Fibroblast of lung (primary cell): ENCODE measurements at regions not wholly inside any gene's neighbourhood (a gene's known extent, or its start where the extent isn't known, plus 50 kb on each side); places are given as distances from the start of the nearest gene placed in this dataset.

Experiments used
- DNase-seq, 2 donors: peaks; one replicate each; pipeline versions ENCODE4 v3.0.0 to v3.0.0-alpha.2; 2010; ENCODE audit warnings: low read depth in 2 of 2
- H2AFZ ChIP-seq: 2 replicates; pipeline ENCODE4 v1.5.1; 2012; ENCODE audit warnings: low read length, control low read depth, inconsistent platforms
- H3K27ac ChIP-seq: 2 replicates; pipeline ENCODE4 v1.5.1; 2011; ENCODE audit warnings: low read length, control low read depth; ENCODE audit not compliant: insufficient read depth
- H3K27me3 ChIP-seq: 2 replicates; pipeline ENCODE4 v1.5.1; 2011; ENCODE audit warnings: mild to moderate bottlenecking, low read length; ENCODE audit not compliant: control insufficient read depth, insufficient read depth
- H3K36me3 ChIP-seq: 2 replicates; pipeline ENCODE4 v1.5.1; 2011; ENCODE audit warnings: low read length; ENCODE audit not compliant: control insufficient read depth, insufficient read depth
- H3K4me1 ChIP-seq: 2 replicates; pipeline ENCODE4 v1.5.1; 2011; ENCODE audit warnings: low read length; ENCODE audit not compliant: control insufficient read depth, insufficient read depth; ENCODE audit errors: extremely low read depth
- H3K4me2 ChIP-seq: 2 replicates; pipeline ENCODE4 v1.5.1; 2011; ENCODE audit warnings: low read length, control low read depth; ENCODE audit not compliant: insufficient read depth; ENCODE audit errors: extremely low read depth
- H3K4me3 ChIP-seq, 4 experiments: fragments of 200-600 bp in 1 of 4; sonication (generic) in 1 of 4; replicated peaks in 1 of 4; 2 replicates each; pipeline ENCODE4 v1.5.1; 2011 to 2016; ENCODE audit warnings: low read length in 4 of 4, low read depth in 3 of 4, mild to moderate bottlenecking in 3 of 4, control low read depth in 2 of 4, inconsistent platforms in 1 of 4, mixed read lengths in 1 of 4; ENCODE audit not compliant: insufficient read depth in 1 of 4; ENCODE audit errors: control extremely low read depth in 1 of 4
- H3K79me2 ChIP-seq: 2 replicates; pipeline ENCODE4 v1.5.1; 2012; ENCODE audit warnings: mild to moderate bottlenecking, low read length, inconsistent platforms; ENCODE audit not compliant: control insufficient read depth, insufficient read depth
- H3K9ac ChIP-seq: 2 replicates; pipeline ENCODE4 v1.5.1; 2011; ENCODE audit warnings: mild to moderate bottlenecking, low read length, control low read depth; ENCODE audit not compliant: insufficient read depth
- H3K9me3 ChIP-seq: 2 replicates; pipeline ENCODE4 v1.5.1; 2012; ENCODE audit warnings: low read depth, low read length; ENCODE audit not compliant: control insufficient read depth, insufficient read depth
- H4K20me1 ChIP-seq: 2 replicates; pipeline ENCODE4 v1.5.1; 2011; ENCODE audit warnings: low read length; ENCODE audit not compliant: control insufficient read depth, insufficient read depth; ENCODE audit errors: extremely low read depth
- CTCF ChIP-seq, 2 donors: IDR thresholded peaks in 1 of 2; conservative IDR thresholded peaks in 1 of 2; 1 replicate in 1 of 2; 2 replicates in 1 of 2; pipeline ENCODE4 v1.5.1; 2011 to 2012; ENCODE audit warnings: low read length in 2 of 2, control low read depth in 1 of 2, inconsistent platforms in 1 of 2, low read depth in 1 of 2, mild to moderate bottlenecking in 1 of 2
- EZH2 ChIP-seq: IDR thresholded peaks from 2 replicates; pipeline ENCODE4 v1.5.1; 2012; ENCODE audit warnings: low read length, control low read depth, mild to moderate bottlenecking; ENCODE audit errors: missing control alignments

GRCh38 chr5:110048491-110048890, 358.8 kb downstream of the MAN2A1 start:
- no peaks in the 10 kb centered on the region for H3K4me1 ChIP-seq
- TF ChIP-seq CTCF (conservative IDR thresholded peaks at IDR 0.05 in 1 of 2, IDR thresholded peaks at IDR 0.05 in 1 of 2; ENCODE audit: low read depth in 1 of 2, low read length in 2 of 2) = no peak
- no peak for TF ChIP-seq EZH2
- no peak overlapping the region for H3K4me3 ChIP-seq
- H3K27me3 ChIP-seq = no peaks in the 10 kb centered on the region
- no peak for DNase-seq
- H3K9me3 ChIP-seq = no peaks in the 10 kb centered on the region
- no peak overlapping the region for H2AFZ ChIP-seq
- no peaks in the 10 kb centered on the region for H4K20me1 ChIP-seq
- no peak overlapping the region for H3K27ac ChIP-seq
- no peak overlapping the region for H3K4me2 ChIP-seq
- H3K79me2 ChIP-seq = no peaks in the 10 kb centered on the region
- no peaks in the 10 kb centered on the region for H3K36me3 ChIP-seq
- no peak overlapping the region for H3K9ac ChIP-seq

GRCh38 chr5:110049816-110050215, 360.1 kb downstream of the MAN2A1 start:
- DNase-seq = no peak
- H3K4me1 ChIP-seq = no peaks in the 10 kb centered on the region
- no peaks in the 10 kb centered on the region for H3K27me3 ChIP-seq
- H3K36me3 ChIP-seq = no peaks in the 10 kb centered on the region
- no peak overlapping the region for H3K4me3 ChIP-seq
- H3K9ac ChIP-seq = no peak overlapping the region
- no peaks in the 10 kb centered on the region for H3K9me3 ChIP-seq
- no peak overlapping the region for H2AFZ ChIP-seq
- TF ChIP-seq EZH2 (no peak), CTCF (conservative IDR thresholded peaks at IDR 0.05 in 1 of 2, IDR thresholded peaks at IDR 0.05 in 1 of 2; ENCODE audit: low read depth in 1 of 2, low read length in 2 of 2) (no peak)
- no peaks in the 10 kb centered on the region for H4K20me1 ChIP-seq
- no peak overlapping the region for H3K27ac ChIP-seq
- no peak overlapping the region for H3K4me2 ChIP-seq
- H3K79me2 ChIP-seq = no peaks in the 10 kb centered on the region

GRCh38 chr5:110050640-110051345, 361.1 kb downstream of the MAN2A1 start:
- H3K27ac ChIP-seq = no peak overlapping the region
- H3K4me3 ChIP-seq = no peak overlapping the region
- no peaks in the 10 kb centered on the region for H3K9me3 ChIP-seq
- H3K9ac ChIP-seq = no peak overlapping the region
- TF ChIP-seq CTCF (conservative IDR thresholded peaks at IDR 0.05 in 1 of 2, IDR thresholded peaks at IDR 0.05 in 1 of 2; ENCODE audit: low read depth in 1 of 2, low read length in 2 of 2) (no peak), EZH2 (no peak)
- no peaks in the 10 kb centered on the region for H3K27me3 ChIP-seq
- no peak for DNase-seq
- H3K36me3 ChIP-seq = no peaks in the 10 kb centered on the region
- no peaks in the 10 kb centered on the region for H3K79me2 ChIP-seq
- H3K4me1 ChIP-seq = no peaks in the 10 kb centered on the region
- no peaks in the 10 kb centered on the region for H4K20me1 ChIP-seq
- no peak overlapping the region for H3K4me2 ChIP-seq
- H2AFZ ChIP-seq = no peak overlapping the region
